Activated gamma-delta T cell treated with Interleukin-2 at 50 U/mL for 16 hours (primary cell): ENCODE measurements at regions not wholly inside any gene's neighbourhood (a gene's known extent, or its start where the extent isn't known, plus 50 kb on each side); places are given as distances from the start of the nearest gene placed in this dataset.

Experiments used
- DNase-seq: peaks from one replicate; pipeline ENCODE4 v3.0.0-alpha.2; 2020

DNA sequence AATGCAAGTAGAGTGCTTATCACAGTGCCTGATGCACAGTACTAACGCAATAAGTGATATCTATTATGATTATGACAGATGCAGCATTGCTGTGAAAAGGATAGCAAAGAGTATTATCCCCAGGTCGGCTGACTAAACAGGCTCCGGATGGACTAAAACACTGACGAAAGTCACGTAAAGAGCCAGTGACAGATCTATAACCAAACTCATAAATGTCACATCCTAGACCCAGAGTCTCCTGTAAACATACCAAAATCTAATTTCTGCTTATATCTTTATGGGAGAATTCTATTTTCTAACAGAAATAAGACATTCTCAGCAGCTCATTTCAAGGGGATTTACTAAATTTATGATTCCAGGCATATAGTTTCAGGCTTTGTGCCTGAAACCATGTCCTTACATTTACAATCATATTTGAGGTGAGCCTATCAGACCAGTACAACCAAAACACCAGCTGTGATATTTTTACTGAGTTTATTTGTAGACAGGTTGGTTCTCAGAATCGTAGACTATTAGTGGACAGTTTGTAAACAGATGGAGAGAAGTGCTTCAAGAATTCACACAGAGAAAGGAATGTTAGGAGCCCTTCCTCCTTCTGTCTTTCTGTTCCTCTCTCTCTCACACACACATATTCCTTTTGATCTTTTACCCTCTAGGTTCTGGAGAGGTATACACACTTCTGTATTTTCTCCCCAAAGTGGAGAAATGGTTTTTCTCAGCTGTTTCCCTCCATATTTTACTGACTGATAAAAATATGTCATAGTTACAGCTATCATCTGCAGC is 52.4 kb upstream of the WDR26 start:
- DNase-seq: no peak

DNA sequence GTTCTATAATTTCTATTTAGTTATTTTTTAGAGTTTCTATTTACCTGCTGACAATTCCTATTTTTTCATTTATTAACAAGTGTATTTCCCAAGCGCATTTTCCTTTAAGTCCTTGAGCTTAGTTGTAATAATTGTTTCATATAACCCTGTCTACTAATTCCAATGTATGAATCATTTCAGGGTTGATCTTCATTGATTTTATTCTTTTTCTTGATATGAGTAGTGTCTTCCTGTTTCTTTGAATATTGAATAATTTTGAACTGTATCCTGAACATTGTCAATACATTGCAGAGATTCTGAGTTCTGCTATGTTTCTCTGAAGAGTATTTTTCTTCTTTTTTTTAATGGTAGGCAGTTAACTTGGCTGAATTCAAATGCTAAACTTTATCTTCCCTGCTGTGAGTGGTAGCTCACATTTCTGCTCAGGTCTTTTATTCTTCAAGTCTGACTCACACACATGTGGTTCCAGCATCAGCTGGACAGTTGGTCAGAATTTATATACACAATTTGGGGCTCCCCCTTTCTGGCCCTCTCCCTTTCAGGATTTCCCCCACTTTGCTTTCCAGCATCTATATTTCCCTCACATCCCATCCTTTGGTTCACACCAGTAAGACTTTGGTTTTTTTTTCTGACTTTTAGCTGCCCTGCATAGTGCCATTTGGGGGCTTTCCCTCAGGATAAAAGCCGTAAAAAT is 54.4 kb upstream of the WDR26 start:
- DNase-seq: no peak

DNA sequence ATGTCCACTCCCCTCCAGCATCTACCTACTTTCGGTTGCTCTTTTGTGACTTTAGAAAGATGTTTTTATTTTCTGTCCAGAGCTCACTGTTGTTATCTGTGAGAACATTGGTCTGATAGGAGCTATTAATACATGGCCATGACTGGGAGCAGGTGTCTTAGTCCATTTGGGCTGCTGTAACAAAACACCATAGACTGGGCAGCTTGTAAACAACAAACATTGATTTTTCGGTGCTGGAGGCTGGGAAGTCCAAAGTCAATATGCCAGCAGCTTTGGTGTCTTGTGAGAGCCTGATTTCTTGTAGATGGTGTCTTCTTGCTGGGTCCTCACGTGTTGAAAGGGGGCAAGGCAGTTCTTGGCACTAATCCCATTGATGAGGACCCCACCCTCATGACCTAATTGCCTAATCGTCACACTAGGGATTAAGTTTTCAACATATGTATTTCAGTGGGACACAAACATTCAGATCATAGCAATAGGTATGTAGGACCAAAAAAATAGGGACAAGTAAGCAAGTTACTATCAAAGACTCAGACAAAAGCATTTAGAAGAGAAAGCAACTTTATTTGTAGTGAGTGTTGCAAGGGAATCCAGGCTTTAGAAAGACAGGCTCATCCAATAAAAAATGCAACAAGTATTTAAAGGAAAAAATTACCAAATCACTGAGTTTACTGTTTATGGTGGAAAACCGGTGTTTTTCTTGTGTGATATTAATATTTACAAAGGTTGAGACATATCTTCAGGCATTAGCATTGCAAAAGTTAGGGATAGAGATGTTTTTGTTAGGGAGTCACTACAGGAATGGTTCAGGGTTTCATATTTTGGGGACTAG is 55.2 kb upstream of the WDR26 start:
- DNase-seq: no peak

DNA sequence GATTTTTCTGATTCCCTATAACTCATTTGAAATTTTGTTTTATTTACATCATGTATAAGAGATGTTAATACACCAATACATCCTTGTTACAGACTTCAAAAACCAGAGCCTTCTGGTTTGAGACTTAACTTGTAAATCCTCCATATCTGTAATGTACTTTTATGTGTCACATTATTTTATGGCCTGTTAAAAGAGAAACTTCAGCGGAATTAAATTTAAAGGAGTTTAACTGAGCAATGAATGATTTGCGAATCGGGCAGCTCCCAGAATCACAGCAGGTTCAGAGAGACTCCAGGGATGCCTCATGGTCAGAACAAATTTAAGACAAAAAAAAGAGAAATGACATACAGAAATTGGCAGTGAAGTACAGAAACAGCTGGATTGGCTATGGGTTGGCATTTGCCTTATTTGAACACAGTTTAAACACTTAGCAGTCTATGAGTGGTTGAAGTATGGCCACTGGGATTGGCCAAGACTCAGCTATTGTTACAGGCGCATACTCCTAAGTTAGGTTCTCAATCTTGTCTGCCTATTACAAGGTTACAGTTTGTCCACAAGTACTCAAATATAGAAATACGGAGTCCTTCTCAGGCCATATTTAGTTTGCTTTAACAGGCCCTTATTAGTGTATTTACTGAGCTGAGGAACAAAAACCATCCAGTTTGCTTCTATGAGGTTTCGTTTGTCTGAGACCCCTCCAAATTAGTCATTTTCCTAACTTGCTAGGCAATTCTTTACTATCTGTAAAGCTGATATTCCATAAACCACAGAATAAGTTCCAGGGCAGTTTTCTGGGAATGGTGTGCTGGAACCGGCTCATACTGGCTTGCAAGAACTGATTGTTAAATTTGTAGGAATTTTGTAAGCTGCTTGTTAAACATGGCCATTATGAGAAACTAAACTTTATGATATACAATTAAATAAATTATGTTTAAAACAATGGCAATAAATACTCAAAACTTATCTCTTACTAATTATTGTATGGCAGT is 56.2 kb upstream of the WDR26 start:
- DNase-seq: no peak

DNA sequence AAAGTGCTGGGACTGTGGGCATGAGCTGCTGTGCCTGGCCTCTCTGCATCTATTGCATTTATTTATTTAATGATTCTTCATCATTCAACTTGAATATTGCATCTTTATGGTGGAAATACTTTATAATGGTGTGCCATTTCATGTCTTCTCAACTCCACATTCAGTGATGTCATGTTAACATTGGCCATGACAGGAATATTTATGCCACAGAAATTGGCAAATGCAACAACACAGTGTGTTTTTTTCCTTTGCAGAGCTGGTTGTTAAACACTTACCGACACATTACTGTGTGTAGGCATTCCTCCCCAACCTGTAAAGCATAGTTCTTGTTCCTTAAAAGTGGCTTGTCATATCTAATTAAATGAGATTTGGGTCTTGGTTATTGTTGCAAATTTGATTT is 57.4 kb upstream of the WDR26 start:
- no peak for DNase-seq

DNA sequence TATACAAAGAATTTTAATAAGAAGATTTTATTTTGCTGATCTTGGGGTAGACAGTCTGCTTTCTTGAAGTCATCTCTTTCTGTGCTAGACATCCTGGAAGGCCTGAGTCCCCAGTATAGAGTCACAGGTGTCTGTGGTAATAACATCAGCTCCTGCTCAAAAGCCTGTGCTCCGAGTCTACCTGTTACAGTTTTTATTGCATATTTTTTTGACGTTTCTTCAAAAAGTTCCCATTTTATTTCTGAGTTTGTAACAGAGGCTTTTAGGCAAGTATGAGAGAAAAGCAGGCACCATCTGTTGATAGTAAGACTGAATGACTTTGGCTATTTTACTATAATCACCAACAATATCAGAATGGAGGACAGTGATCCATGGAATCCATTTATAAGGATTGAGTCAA is 58.0 kb upstream of the WDR26 start:
- no peak for DNase-seq

DNA sequence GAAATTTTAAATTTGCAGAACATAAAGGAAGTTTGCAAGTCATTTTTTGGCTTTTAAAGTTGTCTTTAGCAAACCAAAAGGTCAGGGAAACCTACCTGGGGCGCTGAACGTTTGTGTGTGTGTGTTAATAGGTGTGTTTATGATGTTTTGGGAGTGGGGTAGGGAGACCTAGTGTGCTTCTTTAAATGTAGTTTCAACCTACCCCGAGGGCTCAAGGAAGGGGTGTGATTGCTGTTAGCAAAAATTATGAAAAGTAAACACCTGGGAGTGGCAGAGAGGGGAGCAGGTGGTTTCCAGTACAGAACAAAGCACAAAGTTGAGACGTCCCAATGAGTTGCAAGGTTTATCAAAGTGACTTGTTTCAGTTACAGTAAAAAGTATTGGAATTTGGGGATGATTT is 58.7 kb upstream of the WDR26 start:
- DNase-seq: no peak

DNA sequence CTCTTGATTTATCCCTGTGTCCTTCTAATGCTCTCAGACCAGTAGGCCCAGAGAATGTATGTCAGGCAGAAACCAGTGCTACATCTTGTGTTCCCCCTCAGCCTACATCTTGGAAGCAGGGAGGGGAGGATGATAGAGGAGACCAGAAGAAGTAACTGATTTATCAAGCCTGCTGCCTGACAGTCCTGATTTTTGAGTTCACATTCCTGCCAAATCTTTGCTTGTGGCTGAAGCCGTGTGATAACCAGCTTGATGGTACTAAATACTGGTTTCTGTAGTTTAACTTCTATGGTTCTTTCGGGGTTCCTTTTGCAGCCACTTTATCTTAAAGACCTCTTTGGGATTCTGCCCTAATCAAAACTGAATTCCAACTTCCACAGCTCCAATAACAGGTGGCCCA is 59.7 kb upstream of the WDR26 start:
- DNase-seq: no peak

DNA sequence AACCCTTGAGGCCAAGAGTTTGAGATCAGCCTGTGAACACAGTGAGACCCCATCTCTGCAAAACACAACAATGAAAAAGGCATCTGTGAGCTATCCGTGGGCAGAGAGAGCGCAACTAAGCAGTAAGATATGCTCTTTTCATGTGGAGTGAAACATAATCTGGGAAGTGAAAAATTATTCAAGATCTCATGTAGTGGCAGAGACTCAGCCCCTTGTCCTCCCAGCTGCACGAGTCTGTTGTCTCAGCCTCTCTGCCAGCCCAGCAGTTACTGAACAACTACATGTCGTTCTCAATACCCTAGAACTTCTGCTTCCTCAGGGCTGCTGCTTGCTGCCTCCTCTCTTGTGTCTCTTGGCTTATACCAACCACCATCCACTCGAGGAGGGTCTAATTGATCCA is 61.3 kb upstream of the WDR26 start:
- no peak for DNase-seq

DNA sequence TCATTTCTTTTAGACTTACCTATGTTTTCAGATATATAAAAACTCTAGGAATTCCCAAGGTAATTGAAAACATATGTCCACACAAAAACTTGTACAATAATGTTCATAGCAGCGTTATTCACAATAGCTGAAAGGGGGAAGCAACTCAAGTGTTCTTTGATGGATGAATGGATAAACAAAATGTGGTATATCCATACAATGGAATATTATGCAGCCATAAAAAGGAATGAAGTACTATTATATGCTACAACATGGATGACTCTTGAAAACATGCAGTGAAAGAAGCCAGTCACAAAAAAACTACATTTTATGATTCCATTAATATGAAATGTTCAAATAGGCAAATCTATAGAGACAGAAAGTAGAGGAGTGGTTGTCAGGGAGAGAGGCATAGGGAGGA is 62.2 kb upstream of the WDR26 start:
- no peak for DNase-seq

DNA sequence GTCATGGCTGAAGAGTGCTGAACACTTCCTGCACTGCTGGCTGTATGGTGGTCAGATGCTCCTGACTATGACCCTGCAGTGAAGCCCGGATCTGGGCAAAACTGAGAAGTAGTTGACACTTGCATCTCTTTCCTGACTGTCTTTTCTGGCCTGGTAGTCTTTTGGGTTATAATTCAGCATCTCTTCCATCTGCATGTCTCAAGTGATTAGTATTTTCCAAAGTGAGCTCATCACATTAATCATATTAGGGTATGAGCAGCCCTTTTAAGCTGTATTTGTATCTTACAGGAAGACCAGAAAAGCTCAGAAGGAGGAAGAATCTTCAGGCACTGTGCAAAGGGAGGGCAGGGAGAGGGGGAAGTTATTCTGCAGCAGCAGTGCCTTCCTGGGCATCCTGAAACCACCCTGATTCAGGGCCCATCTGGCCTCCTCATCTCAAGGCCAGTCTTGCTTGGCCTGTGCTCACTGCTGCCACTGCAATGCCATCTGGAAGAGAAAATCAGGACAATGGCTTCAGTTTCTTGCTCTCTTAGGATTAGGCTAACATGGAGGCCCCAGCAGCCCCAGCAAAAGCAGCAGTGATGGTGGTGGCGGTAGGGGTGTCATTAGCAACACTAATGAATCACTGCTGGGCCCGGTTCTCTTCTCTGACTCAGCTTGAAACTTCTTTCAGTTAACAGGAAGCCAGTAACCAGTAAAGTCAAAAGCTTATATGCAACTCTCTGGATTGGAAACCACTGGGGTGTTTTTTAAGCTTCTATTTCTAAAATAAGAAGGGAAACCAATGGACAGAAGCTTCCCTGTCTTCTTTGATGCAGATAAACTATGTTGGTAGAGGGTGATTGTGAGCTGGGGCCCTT is 63.3 kb upstream of the WDR26 start:
- DNase-seq: peak; percentile 36

DNA sequence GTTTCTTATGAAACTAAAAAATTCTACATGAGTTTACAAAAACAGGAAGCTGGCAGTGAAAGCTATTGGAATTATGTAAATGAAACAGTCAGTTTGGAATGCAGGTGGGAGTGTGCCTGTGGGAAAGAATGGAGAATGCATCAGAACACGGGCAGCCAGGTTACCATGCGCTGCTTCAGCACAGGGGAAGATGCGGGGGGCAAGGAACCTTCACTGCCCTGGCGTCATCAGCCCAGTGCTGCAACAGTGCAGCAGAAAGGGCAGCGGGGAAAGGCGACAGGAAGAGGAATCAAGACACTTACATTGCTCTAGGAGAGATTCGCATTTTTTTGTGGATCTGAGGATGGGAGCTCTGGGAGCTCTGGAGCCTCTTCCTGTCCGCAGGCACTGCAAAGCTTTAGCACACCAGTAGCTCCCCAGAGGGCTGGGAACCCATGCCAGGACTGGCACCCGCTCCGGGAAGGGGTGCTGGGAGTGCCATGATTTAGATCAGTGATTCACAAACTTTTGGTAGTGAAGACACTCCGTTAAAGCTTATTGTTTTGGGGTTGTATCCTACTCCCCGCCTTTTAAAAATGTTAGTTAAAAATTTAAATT is 64.1 kb upstream of the WDR26 start:
- DNase-seq: no peak

DNA sequence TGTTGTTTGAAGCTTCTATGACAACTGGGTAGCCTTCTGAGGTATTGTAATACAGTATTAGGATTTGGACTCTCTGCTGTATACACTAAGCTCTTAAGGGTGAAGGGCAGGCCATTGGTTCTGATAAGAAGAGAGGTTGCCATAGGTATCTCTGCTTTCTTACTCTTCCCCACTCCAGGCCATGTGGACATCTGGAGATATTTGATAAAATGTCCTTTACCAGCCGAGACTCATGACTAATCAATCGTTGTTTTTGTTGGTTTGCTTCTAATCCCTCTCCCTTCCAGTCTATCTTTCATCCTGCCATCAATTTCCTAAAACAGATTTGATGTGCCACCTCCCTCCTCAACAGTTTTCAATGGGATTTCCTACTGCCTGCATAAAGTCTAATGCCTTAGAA is 64.6 kb upstream of the WDR26 start:
- no peak for DNase-seq

DNA sequence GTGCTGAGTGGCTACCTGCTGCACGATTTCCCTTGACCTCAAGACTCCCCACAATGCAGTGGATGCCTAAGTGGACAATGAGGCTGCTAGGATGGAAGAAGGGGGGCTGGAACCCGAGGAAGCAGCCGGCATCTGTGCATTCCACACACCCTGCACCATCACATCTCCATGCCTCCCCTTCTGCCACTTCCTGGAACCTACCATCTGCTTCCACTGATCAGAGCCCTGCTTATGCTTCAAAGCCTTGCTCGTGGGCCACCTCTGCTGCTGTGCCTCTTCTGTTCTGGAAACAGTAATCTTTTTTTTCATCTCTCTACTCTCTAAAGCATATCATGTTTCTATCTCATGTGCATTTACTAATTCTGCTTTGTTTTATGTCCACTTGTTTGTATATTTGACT is 66.2 kb upstream of the WDR26 start:
- DNase-seq: no peak

DNA sequence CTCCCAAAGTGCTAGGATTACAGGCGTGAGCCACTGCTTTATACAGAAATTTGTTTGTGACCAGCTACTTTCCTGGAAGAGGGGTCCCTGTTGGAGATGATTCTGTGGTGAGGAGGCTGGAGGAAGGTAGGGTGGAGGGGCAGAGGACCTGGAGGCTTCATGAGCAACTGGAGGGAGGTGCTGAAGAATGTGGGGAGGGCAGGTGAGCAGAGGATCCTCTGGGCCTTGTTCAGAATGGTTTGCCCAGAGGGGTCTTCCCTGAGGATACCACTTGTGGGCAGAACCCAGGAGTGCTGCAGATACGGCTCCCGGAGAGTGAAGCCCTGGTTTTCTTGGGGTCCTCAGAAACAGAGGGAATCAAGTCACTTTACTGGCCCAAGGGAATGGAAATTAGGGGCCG is 67.2 kb upstream of the WDR26 start:
- no peak for DNase-seq

DNA sequence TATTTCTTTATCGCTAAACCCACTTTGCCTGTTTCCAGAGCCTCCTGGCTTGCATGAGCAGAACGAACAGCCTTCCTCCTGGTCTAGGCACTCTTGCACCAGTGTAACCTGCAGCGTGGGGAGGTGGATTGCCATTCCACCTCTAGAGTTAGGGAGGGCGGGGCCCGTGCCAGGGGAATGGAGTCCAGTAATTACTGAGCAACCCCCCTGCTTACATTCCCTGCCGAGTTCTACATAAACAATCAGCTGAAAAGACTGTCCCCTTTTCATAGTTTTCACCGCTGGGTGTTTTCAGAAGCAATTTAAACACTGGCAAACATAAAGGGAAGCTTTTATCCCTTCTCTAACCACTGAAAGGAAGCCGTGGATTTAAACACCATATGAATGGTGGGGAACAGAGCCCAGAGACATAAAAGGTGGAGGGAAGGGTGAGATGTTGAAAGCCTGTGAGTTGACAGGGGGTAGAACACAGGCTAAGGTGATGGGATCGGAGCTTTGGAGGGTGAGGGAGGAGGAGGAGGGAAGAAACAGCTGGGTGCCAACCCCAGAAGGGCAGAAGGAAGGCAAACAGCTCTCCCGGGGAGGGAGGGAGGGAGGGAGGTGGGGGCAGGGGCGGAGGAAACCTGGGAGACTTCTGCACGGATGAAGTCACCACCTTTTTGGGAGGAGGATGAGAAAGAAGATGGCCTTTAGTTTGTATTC is 68.0 kb upstream of the WDR26 start:
- DNase-seq: no peak

DNA sequence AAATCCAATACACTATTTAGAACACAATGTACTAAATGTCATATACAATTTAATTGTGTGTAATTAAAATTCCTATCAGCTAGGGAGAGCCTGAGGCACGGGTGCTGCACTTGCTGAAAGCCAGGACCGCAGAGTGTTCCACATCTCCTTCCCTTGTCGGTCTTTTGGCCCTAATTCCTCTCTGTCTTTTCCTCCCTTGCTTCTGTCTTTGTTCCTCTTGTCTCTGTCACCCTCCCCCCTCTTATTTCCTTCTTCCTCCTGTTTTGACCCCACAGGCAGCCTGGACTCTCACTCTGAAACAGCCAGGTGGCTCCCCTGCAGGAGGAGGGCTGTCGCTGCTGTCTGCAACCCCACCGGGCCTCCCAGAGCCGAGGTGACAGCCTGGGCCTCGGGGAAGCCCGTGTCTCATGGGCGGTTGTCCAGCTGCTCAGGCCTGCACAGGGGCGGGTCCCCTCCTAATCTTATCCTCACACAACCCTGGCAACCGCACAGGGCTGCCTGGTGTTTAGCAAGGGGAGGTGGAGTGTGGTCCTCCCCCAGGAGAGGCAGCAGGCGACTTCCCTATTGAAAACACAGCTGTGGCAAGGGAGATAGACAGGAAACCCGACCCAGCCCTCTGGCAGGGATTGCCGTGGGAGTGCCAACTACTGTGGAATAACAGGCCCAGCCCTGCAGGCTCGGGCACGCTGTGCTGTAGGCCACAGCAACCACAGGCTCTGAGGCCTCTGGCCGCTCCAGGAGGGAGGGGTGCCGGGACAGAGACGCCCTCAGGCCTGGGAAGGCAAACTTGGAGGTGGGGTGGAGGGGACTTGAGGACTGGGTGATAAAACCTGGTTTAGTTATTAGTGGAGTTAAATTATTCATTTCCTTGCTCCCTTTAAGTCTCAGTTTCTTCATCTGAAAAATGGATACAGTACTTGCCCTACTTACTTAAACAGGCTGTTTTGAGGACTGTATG is 68.8 kb upstream of the WDR26 start:
- DNase-seq: no peak

DNA sequence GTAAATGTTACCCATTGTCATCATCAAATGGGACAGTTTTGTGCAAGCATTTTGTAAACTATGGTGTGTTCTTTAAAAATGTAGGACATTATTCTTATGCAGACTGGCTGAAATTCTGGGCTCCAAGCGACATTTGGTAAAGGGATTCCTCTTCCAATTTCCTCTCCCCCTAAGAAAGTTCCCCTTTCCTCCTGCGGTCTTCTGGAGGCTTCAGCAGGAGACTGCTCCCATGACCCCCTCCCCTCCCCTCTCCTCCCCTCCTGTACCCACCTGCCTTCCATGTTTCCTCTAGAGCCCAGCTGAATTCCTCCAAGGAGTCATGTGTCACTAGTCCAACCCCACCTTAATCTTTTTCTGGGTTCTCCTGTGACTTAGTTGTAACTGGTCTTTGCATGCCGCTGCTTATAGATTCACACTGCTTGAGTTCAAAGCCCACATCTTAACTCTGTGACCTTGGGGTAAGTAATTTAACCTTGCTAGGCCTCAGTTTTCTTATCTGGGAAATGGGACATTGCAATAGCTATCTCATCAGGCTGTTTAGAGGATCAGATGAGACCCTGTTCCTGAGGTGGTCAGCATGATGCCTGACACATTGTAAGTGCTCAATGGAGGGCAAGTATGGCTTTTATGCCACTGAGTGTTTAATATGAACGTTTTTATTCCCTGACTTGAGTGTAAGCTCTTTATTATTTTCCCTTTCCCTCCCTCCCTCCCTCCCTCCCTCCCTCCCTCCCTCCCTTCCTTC is 69.9 kb upstream of the WDR26 start:
- DNase-seq: no peak
